H1 (cell line): ENCODE measurements at regions not wholly inside any gene's neighbourhood (a gene's known extent, or its start where the extent isn't known, plus 50 kb on each side); places are given as distances from the start of the nearest gene placed in this dataset.

ENCODE experiments used
- CTCF ChIA-PET: fragments of 300-600 bp; sonication (Branson Sonifier 250); formaldehyde crosslinking; loops from one replicate; lab custom pipeline; 2021; ENCODE audit not compliant: partially characterized antibody; lab: Charles Lee
- POLR2A ChIA-PET: fragments of 300-600 bp; sonication (Branson Sonifier 250); formaldehyde crosslinking; loops from one replicate; lab custom pipeline; 2021; ENCODE audit warnings: inconsistent platforms; ENCODE audit not compliant: partially characterized antibody; lab: Charles Lee
- DNase-seq, 2 experiments: peaks; one replicate each; pipeline versions ENCODE4 v3.0.0 to v3.0.0-alpha.2; 2010 to 2022; ENCODE audit warnings: low spot score in 2 of 2, low read depth in 1 of 2, mixed read lengths in 1 of 2
- FAIRE-seq: peaks from 2 replicates; lab custom pipeline; 2011; peaks lifted over from hg19 to GRCh38; lab: Jason Lieb, UNC
- H2AFZ ChIP-seq: 2 replicates; pipeline ENCODE4 v1.8.1; 2012; ENCODE audit warnings: low read length, inconsistent platforms
- H2AK5ac ChIP-seq: 2 replicates; pipeline ENCODE4 v1.6.1; 2013; ENCODE audit warnings: low read depth, low read length
- H2BK120ac ChIP-seq: replicated peaks from 2 replicates; pipeline ENCODE3; 2013; ENCODE audit warnings: low read depth, low read length, inconsistent platforms
- H2BK12ac ChIP-seq: 2 replicates; pipeline ENCODE4 v1.6.1; 2013; ENCODE audit warnings: low read depth, low read length
- H2BK15ac ChIP-seq: 2 replicates; pipeline ENCODE4 v1.6.1; 2013; ENCODE audit warnings: low read length
- H2BK20ac ChIP-seq: 2 replicates; pipeline ENCODE4 v1.6.1; 2013; ENCODE audit warnings: low read length
- H2BK5ac ChIP-seq: 2 replicates; pipeline ENCODE4 v1.6.1; 2013; ENCODE audit warnings: low read depth, low read length
- H3K14ac ChIP-seq: 2 replicates; pipeline ENCODE4 v1.6.1; 2013; ENCODE audit warnings: inconsistent platforms; ENCODE audit not compliant: insufficient read length
- H3K18ac ChIP-seq: 2 replicates; pipeline ENCODE4 v1.6.1; 2013; ENCODE audit warnings: low read length; ENCODE audit errors: extremely low read depth
- H3K23ac ChIP-seq: 2 replicates; pipeline ENCODE4 v1.6.1; 2013; ENCODE audit warnings: inconsistent platforms; ENCODE audit not compliant: insufficient read length
- H3K23me2 ChIP-seq: 2 replicates; pipeline ENCODE4 v1.6.1; 2013; ENCODE audit warnings: low read depth, low read length
- H3K27ac ChIP-seq: 2 replicates; pipeline ENCODE4 v1.6.1; 2011; ENCODE audit warnings: low read depth, low read length, inconsistent platforms
- H3K27me3 ChIP-seq, 4 experiments: replicated peaks in 1 of 4; 1 replicate in 1 of 4; 2 replicates in 3 of 4; pipeline versions ENCODE4 v1.6.1 to v1.8.1; 2011 to 2013; ENCODE audit warnings: low read length in 3 of 4, mild to moderate bottlenecking in 3 of 4, inconsistent platforms in 2 of 4, mixed read lengths in 2 of 4, moderate library complexity in 1 of 4; ENCODE audit not compliant: control insufficient read depth in 3 of 4, insufficient read depth in 3 of 4; ENCODE audit errors: extremely low read depth in 1 of 4
- H3K36me3 ChIP-seq, 4 experiments: 2 replicates each; pipeline versions ENCODE4 v1.6.1 to v1.8.1; 2011 to 2013; ENCODE audit warnings: mild to moderate bottlenecking in 4 of 4, low read length in 3 of 4, moderate library complexity in 2 of 4, control low read depth in 1 of 4, inconsistent platforms in 1 of 4; ENCODE audit not compliant: insufficient read depth in 4 of 4, control insufficient read depth in 2 of 4
- H3K4ac ChIP-seq: replicated peaks from 2 replicates; pipeline ENCODE3; 2013; ENCODE audit warnings: low read length, low read depth, mixed read lengths, inconsistent platforms; ENCODE audit not compliant: insufficient read length
- H3K4me1 ChIP-seq, 4 experiments: replicated peaks in 1 of 4; 1 replicate in 1 of 4; 2 replicates in 3 of 4; pipeline versions ENCODE4 v1.6.1 to v1.8.1; 2011 to 2013; ENCODE audit warnings: low read length in 3 of 4, inconsistent platforms in 2 of 4, mixed read lengths in 1 of 4; ENCODE audit not compliant: insufficient read depth in 4 of 4, control insufficient read depth in 3 of 4
- H3K4me2 ChIP-seq, 2 experiments: 2 replicates each; pipeline versions ENCODE4 v1.6.1 to v1.8.1; 2011 to 2013; ENCODE audit warnings: low read depth in 2 of 2, low read length in 2 of 2, control low read depth in 1 of 2, inconsistent platforms in 1 of 2, mild to moderate bottlenecking in 1 of 2; ENCODE audit not compliant: insufficient read depth in 1 of 2
- H3K4me3 ChIP-seq, 4 experiments: fragments of 200-600, 300-600 bp in 1 of 4; sonication (generic), shearing (Covaris generic), sonication (Bioruptor Twin) in 1 of 4; 2 replicates each; pipeline versions ENCODE4 v1.5.1 to v1.8.1; 2011 to 2016; ENCODE audit warnings: low read length in 4 of 4, low read depth in 3 of 4, control low read depth in 2 of 4, inconsistent platforms in 2 of 4, mild to moderate bottlenecking in 2 of 4, mixed read lengths in 1 of 4, moderate library complexity in 1 of 4; ENCODE audit not compliant: insufficient read depth in 2 of 4; ENCODE audit errors: extremely low read depth in 1 of 4
- H3K56ac ChIP-seq: replicated peaks from 2 replicates; pipeline ENCODE3; 2013; ENCODE audit warnings: low read depth, mild to moderate bottlenecking, mixed read lengths, low read length, inconsistent platforms; ENCODE audit not compliant: insufficient read length
- H3K79me1 ChIP-seq: 2 replicates; pipeline ENCODE4 v1.6.1; 2013; ENCODE audit warnings: low read depth, low read length, control low read depth
- H3K79me2 ChIP-seq, 2 experiments: 2 replicates each; pipeline versions ENCODE4 v1.6.1 to v1.8.1; 2012 to 2013; ENCODE audit warnings: low read length in 2 of 2, mild to moderate bottlenecking in 2 of 2, inconsistent platforms in 1 of 2; ENCODE audit not compliant: insufficient read depth in 2 of 2, control insufficient read depth in 1 of 2
- H3K9ac ChIP-seq, 4 experiments: replicated peaks in 1 of 4; 1 replicate in 1 of 4; 2 replicates in 3 of 4; pipeline versions ENCODE4 v1.6.1 to v1.8.1; 2011 to 2013; ENCODE audit warnings: low read depth in 3 of 4, low read length in 3 of 4, control low read depth in 2 of 4, mild to moderate bottlenecking in 2 of 4, moderate library complexity in 2 of 4, inconsistent platforms in 1 of 4; ENCODE audit errors: extremely low read depth in 1 of 4
- H3K9me3 ChIP-seq, 2 experiments: 2 replicates each; pipeline versions ENCODE4 v1.6.1 to v1.8.1; 2012 to 2013; ENCODE audit warnings: mild to moderate bottlenecking in 2 of 2, moderate library complexity in 2 of 2, control low read depth in 1 of 2, inconsistent platforms in 1 of 2, low read depth in 1 of 2, low read length in 1 of 2, mixed read lengths in 1 of 2; ENCODE audit not compliant: insufficient read depth in 2 of 2
- H4K20me1 ChIP-seq, 2 experiments: replicated peaks in 1 of 2; 2 replicates each; pipeline versions ENCODE3 to v1.8.1; 2011 to 2013; ENCODE audit warnings: inconsistent platforms in 2 of 2, low read length in 2 of 2, mild to moderate bottlenecking in 1 of 2; ENCODE audit not compliant: insufficient read depth in 2 of 2, control insufficient read depth in 1 of 2
- H4K5ac ChIP-seq: 2 replicates; pipeline ENCODE4 v1.6.1; 2013; ENCODE audit warnings: low read length, low read depth, mixed read lengths, inconsistent platforms; ENCODE audit not compliant: insufficient read length
- H4K8ac ChIP-seq: 2 replicates; pipeline ENCODE4 v1.8.0; 2013; ENCODE audit warnings: mild to moderate bottlenecking, moderate library complexity, low read length, inconsistent platforms; ENCODE audit not compliant: insufficient read depth; ENCODE audit errors: extremely low read depth
- H4K91ac ChIP-seq: replicated peaks from 2 replicates; pipeline ENCODE3; 2013; ENCODE audit warnings: low read length, mixed read lengths, inconsistent platforms; ENCODE audit not compliant: insufficient read length
- CBX5 ChIP-seq: fragments of 300-800, 300-1000 bp; sonication (generic); IDR thresholded peaks from 2 replicates; pipeline ENCODE4 v1.7.1; 2016; ENCODE audit warnings: antibody characterized with exemption, low read length, low read depth
- CEBPB ChIP-seq: IDR thresholded peaks from 2 replicates; pipeline ENCODE4 v1.6.1; 2012; ENCODE audit warnings: low read depth, low read length
- CHD2 ChIP-seq: IDR thresholded peaks from 2 replicates; pipeline ENCODE4 v1.6.1; 2012; ENCODE audit warnings: low read length, improper control_type of control experiment
- FOSL1 ChIP-seq: IDR thresholded peaks from 2 replicates; pipeline ENCODE4 v1.6.1; 2011; ENCODE audit warnings: mild to moderate bottlenecking, low read depth, low read length, moderate library complexity; ENCODE audit not compliant: insufficient read depth
- HDAC2 ChIP-seq, 2 experiments: fragments of 300-600 bp in 1 of 2; sonication (generic) in 1 of 2; IDR thresholded peaks; 2 replicates each; pipeline ENCODE4 v1.6.1; 2011 to 2012; ENCODE audit warnings: low read depth in 2 of 2, low read length in 2 of 2, mild to moderate bottlenecking in 2 of 2, moderate library complexity in 2 of 2, borderline replicate concordance in 1 of 2, inconsistent platforms in 1 of 2
- HDAC6 ChIP-seq: IDR thresholded peaks from one replicate; pipeline ENCODE4 v1.7.1; 2012; ENCODE audit warnings: low read depth, mild to moderate bottlenecking, inconsistent platforms, low read length, moderate library complexity
- RBBP5 ChIP-seq: IDR thresholded peaks from 2 replicates; pipeline ENCODE4 v1.7.1; 2012; ENCODE audit warnings: low read depth, mild to moderate bottlenecking, inconsistent platforms, low read length, moderate library complexity, borderline replicate concordance
- SIX5 ChIP-seq: IDR thresholded peaks from 2 replicates; pipeline ENCODE4 v1.6.1; 2011; ENCODE audit warnings: mild to moderate bottlenecking, low read depth, low read length
- TF ChIP-seq, protein P1 (sequence below), 3 experiments: IDR thresholded peaks; 1 replicate in 2 of 3; 2 replicates in 1 of 3; pipeline versions ENCODE4 v1.5.1 to v1.6.1; 2011; ENCODE audit warnings: low read length in 3 of 3, mild to moderate bottlenecking in 3 of 3, inconsistent platforms in 2 of 3, low read depth in 1 of 3, moderate library complexity in 1 of 3; ENCODE audit not compliant: insufficient read depth in 1 of 3; ENCODE audit errors: control extremely low read depth in 1 of 3
- TF ChIP-seq, protein P2 (sequence below): IDR thresholded peaks from 2 replicates; pipeline ENCODE4 v1.6.1; 2011; ENCODE audit warnings: low read depth, mild to moderate bottlenecking, low read length; ENCODE audit not compliant: insufficient read depth
- TF ChIP-seq, protein P3 (sequence below): IDR thresholded peaks from 2 replicates; pipeline ENCODE4 v1.6.1; 2012; ENCODE audit warnings: low read length, inconsistent platforms

DNA sequence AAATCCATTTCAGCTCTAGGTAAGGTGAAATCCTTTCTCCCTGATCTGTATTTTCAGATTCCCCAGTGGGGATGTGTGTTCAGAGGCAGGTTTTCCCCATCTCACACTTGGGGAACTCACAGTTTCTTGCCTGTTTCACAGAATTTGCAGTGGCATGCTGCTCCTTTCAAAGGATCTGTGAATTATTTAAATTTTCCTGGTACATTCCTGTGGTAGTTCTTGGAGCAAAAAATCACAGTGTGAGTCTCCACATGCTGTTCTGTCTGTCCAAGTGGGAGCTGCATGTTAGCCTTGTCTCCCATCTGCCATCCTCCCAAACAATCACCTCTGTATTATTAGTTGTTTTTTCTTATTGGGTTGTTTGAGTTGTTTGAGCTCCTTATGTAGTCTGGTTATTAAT, 372.9 kb downstream of the ARL6IP6 start:
- Histone ChIP-seq H3K56ac (no peak overlapping the region), H3K36me3 (no peaks in the 10 kb centered on the region), H3K23ac (no peak overlapping the region), H4K5ac (no peak overlapping the region), H3K23me2 (no peaks in the 10 kb centered on the region), H3K9ac (no peak overlapping the region), H2BK20ac (no peak overlapping the region), H3K18ac (no peak overlapping the region), H2BK5ac (no peak overlapping the region), H3K4ac (no peak overlapping the region), H4K8ac (no peak overlapping the region), H2BK12ac (no peak overlapping the region), H3K14ac (no peak overlapping the region), H2AK5ac (no peak overlapping the region), H3K79me2 (no peaks in the 10 kb centered on the region), H3K4me2 (no peak overlapping the region), H3K79me1 (no peaks in the 10 kb centered on the region), H2AFZ (no peak overlapping the region), H2BK15ac (no peak overlapping the region), H4K91ac (no peak overlapping the region), H3K4me1 (no peaks in the 10 kb centered on the region), H3K27ac (no peak overlapping the region), H4K20me1 (no peaks in the 10 kb centered on the region), H3K9me3 (no peaks in the 10 kb centered on the region), H3K27me3 (no peaks in the 10 kb centered on the region), H3K4me3 (no peak overlapping the region), H2BK120ac (no peak overlapping the region)
- POLR2A ChIA-PET = no interaction called here
- DNase-seq = no peak
- no peak for FAIRE-seq
- CTCF ChIA-PET = no interaction called here
- no peak for TF ChIP-seq FOSL1
- no peak for TF ChIP-seq CBX5
- TF ChIP-seq RBBP5 = no peak
- no peak for TF ChIP-seq HDAC2 (IDR thresholded peaks at IDR 0.05; ENCODE audit: borderline replicate concordance in 1 of 2, low read depth in 2 of 2, low read length in 2 of 2)
- no peak for TF ChIP-seq SIX5
- TF ChIP-seq, protein P1, sequence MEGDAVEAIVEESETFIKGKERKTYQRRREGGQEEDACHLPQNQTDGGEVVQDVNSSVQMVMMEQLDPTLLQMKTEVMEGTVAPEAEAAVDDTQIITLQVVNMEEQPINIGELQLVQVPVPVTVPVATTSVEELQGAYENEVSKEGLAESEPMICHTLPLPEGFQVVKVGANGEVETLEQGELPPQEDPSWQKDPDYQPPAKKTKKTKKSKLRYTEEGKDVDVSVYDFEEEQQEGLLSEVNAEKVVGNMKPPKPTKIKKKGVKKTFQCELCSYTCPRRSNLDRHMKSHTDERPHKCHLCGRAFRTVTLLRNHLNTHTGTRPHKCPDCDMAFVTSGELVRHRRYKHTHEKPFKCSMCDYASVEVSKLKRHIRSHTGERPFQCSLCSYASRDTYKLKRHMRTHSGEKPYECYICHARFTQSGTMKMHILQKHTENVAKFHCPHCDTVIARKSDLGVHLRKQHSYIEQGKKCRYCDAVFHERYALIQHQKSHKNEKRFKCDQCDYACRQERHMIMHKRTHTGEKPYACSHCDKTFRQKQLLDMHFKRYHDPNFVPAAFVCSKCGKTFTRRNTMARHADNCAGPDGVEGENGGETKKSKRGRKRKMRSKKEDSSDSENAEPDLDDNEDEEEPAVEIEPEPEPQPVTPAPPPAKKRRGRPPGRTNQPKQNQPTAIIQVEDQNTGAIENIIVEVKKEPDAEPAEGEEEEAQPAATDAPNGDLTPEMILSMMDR (IDR thresholded peaks at IDR 0.05; ENCODE audit: control extremely low read depth in 1 of 3, insufficient read depth in 1 of 3, low read depth in 1 of 3, low read length in 3 of 3) = no peak
- TF ChIP-seq HDAC6 = no peak
- no peak for TF ChIP-seq CHD2
- TF ChIP-seq, protein P2, sequence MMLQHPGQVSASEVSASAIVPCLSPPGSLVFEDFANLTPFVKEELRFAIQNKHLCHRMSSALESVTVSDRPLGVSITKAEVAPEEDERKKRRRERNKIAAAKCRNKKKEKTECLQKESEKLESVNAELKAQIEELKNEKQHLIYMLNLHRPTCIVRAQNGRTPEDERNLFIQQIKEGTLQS = no peak
- no peak for TF ChIP-seq CEBPB
- TF ChIP-seq, protein P3, sequence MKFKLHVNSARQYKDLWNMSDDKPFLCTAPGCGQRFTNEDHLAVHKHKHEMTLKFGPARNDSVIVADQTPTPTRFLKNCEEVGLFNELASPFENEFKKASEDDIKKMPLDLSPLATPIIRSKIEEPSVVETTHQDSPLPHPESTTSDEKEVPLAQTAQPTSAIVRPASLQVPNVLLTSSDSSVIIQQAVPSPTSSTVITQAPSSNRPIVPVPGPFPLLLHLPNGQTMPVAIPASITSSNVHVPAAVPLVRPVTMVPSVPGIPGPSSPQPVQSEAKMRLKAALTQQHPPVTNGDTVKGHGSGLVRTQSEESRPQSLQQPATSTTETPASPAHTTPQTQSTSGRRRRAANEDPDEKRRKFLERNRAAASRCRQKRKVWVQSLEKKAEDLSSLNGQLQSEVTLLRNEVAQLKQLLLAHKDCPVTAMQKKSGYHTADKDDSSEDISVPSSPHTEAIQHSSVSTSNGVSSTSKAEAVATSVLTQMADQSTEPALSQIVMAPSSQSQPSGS = no peak
